HG03342 (cell line): ENCODE measurements at regions not wholly inside any gene's neighbourhood (a gene's known extent, or its start where the extent isn't known, plus 50 kb on each side); places are given as distances from the start of the nearest gene placed in this dataset.

Experiments used
- ATAC-seq: cut with Tn5 transposase; IDR thresholded peaks from one replicate; pipeline ENCODE4 v1.9.1; 2021; ENCODE audit warnings: mild to moderate bottlenecking, moderate library complexity; ENCODE audit not compliant: unreplicated experiment

- ATAC-seq: no peak
Measured at GRCh38 chr17:71111460-71111859, 942.1 kb downstream of the KCNJ2 start.

- ATAC-seq: no peak
Measured at GRCh38 chr17:71111934-71112333, 942.6 kb downstream of the KCNJ2 start.

- no peak for ATAC-seq
Measured at GRCh38 chr17:71113347-71113746, 944.0 kb downstream of the KCNJ2 start.

- ATAC-seq: no peak
Measured at GRCh38 chr17:71114911-71115668, 945.8 kb downstream of the KCNJ2 start.

GRCh38 chr17:71115669-71115972 is 946.3 kb downstream of the KCNJ2 start:
- no peak for ATAC-seq

- no peak for ATAC-seq
Measured at GRCh38 chr17:71117466-71117865, 948.1 kb downstream of the KCNJ2 start.

- no peak for ATAC-seq
Measured at GRCh38 chr17:71118039-71118438, 948.7 kb downstream of the KCNJ2 start.

GRCh38 chr17:71127416-71127815 is 958.1 kb downstream of the KCNJ2 start:
- ATAC-seq: no peak

- ATAC-seq: no peak
Measured at GRCh38 chr17:71142333-71142732, 973.0 kb downstream of the KCNJ2 start.

- ATAC-seq: no peak
Measured at GRCh38 chr17:71145486-71145885, 975.3 kb upstream of the SOX9 start.

- no peak for ATAC-seq
Measured at GRCh38 chr17:71147906-71148305, 972.9 kb upstream of the SOX9 start.

GRCh38 chr17:71149607-71150006 is 971.2 kb upstream of the SOX9 start:
- ATAC-seq: no peak

GRCh38 chr17:71157297-71157696 is 963.5 kb upstream of the SOX9 start:
- ATAC-seq: no peak

- ATAC-seq: no peak
Measured at GRCh38 chr17:71158437-71158836, 962.4 kb upstream of the SOX9 start.

GRCh38 chr17:71163121-71163812 is 957.6 kb upstream of the SOX9 start:
- no peak for ATAC-seq

- ATAC-seq: no peak
Measured at GRCh38 chr17:71163813-71164122, 957.1 kb upstream of the SOX9 start.

GRCh38 chr17:71164561-71164960 is 956.3 kb upstream of the SOX9 start:
- no peak for ATAC-seq

GRCh38 chr17:71166311-71166710 is 954.5 kb upstream of the SOX9 start:
- no peak for ATAC-seq

GRCh38 chr17:71168053-71168741 is 952.6 kb upstream of the SOX9 start:
- ATAC-seq: no peak

GRCh38 chr17:71170070-71170469 is 950.8 kb upstream of the SOX9 start:
- ATAC-seq: no peak

- no peak for ATAC-seq
Measured at GRCh38 chr17:71171270-71171669, 949.5 kb upstream of the SOX9 start.

GRCh38 chr17:71173991-71174390 is 946.8 kb upstream of the SOX9 start:
- ATAC-seq: no peak
